ENCODE measurements at regions not wholly inside any gene's neighbourhood (a gene's known extent, or its start where the extent isn't known, plus 50 kb on each side); places are given as distances from the start of the nearest gene placed in this dataset.
"Not testable (repeated sequence)": the region's sequence is repeated elsewhere in the genome, so short reads cannot be mapped to it uniquely, and the experiment has no call there.

DNA sequence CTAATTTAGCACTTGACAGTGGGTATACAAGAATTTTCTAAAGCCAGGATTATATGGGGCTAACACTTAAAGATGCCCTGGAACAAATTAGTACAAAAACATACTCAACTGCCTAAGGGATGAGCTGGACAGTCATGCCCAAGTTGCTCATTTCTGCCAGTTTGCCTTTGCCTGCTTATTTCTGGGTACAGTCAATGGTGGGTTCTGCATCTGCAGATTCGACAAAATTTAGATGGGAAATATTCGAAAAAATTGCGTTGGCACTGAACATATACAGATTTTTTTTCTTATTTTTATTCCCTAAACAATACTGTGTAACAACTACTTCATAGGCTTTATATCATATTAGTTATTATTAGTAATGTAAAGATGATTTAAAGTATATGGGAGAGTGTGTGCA is 591.9 kb downstream of the EPM2A start:
- DNase-seq, result no peak

DNA sequence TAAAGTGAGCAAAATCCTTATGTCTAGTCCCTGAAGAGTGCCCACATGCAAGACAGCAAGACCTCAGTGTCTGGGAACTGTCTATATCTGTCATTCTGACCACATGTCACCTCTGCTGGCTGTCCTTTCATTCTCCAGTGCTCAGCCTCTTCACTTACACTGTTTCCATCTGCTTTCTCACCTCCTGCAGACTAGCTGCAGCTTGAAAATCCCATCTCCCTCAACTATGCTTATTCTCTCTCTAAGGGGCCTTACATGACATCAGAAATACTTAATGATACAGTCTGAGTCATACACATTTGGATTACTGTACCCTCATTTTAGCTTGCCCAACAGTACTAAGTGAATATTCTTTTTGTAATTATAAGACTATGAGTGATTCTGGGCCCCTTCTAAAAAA is 587.8 kb downstream of the EPM2A start:
- DNase-seq, result no peak

DNA sequence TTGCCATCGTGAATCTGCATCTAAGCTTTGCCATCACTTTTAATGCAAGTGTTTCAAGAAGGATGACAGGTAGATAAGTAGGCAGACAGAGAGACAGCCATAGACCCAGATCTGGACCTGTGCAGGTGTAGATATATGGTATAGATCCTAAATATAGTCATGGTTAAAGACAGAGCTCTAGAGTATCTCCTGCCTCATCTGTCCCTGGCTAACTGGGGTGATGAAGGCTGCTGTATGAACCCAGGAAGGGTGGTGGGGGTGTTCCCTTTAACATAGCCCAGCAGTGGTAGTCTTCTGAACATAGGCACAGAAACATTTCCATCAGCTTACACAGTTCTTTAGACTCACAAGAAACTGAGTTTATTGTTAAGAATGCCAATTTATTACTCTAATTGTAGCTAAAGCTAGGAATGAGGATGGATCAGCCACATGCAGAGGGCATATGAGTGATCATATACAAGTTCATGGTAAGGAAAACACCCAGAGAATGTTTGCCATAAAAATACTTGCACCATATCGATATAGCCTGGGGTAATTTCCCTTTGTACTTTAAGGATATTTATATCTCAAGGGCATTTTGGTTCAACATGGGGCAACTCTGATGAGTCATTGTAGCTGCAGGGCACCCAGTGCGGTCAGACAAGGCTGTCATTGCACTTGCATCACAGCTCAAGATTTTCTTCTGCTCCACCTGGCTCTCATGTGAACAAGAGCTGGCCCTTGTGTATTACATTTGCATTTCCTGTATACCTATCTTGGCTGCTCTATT is 587.2 kb downstream of the EPM2A start:
- DNase-seq, result no peak

DNA sequence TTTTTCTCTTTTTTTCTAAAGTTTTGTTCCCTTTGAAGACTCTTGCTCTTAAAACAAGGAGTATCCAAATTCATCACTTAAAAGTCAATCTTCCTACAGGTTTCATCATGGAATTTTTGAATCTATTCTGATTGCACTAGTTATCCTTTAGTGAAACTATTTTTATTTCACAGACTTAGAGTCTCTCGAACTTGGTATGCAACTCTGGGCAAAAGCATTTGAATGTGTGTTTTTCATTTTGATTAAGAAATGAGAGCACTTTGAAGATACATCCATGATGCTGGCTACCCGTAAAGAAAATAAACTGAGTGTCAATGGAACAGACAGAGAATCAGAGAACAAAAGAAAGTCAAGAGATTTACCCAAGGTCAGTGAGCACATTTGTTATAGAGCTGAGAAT is 586.5 kb downstream of the EPM2A start:
- DNase-seq, result no peak

DNA sequence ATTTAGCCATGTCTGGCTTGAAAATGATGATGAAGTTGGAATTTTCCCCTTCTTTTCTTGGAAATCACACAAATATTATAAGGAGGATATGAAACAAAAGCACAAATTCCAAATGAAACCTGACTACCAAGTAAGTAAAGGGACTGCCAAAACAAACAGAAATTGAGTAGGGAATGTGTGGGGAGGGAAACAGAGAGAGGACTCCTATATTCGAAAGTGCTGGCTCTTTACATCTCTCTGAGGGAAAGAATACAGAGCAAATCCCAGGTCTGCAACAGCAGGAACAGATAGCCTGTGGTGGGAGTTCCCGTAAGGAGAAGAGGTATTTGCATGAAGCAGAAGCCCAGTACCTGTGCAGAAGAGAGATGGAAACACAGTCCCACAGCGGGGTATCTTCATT is 583.7 kb downstream of the EPM2A start:
- DNase-seq, result no peak

DNA sequence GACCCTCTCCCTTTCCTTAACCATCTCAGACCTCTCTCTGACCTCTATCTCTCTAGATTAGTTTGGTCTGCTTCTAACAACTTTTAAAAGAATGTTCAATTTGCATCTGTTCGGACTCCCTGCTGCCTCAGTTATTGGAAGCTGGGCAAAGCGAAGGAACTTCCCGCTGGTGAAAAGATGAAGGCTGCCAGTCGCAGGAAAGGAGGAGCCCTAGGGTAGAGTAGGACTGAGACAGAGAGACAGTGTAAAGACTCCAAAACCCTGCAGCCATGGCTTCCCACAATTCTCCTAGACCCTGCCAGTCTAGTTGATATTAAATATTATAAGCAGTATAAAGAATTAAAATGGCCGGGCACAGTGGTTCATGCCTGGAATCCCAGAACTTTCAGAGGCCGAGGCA is 581.8 kb downstream of the EPM2A start:
- no peak for DNase-seq

DNA sequence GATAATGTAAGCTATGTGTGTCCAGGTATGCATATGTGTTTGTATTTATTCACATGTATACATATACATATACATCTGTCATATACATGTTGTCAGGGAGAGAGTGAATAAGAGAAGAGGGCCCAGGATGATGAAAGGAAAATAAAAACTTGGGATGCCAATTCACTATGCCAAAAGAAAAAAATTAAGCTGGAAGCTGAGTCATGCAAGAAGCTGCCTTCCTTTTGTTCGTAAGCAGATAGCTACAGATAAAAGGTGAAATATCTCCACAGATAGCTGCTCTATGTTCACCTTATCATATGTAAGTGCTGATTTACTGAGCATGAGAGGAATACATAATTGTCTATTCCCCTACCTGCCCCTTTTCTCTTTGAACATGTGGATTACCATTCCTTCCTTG is 579.9 kb downstream of the EPM2A start:
- DNase-seq, result no peak

DNA sequence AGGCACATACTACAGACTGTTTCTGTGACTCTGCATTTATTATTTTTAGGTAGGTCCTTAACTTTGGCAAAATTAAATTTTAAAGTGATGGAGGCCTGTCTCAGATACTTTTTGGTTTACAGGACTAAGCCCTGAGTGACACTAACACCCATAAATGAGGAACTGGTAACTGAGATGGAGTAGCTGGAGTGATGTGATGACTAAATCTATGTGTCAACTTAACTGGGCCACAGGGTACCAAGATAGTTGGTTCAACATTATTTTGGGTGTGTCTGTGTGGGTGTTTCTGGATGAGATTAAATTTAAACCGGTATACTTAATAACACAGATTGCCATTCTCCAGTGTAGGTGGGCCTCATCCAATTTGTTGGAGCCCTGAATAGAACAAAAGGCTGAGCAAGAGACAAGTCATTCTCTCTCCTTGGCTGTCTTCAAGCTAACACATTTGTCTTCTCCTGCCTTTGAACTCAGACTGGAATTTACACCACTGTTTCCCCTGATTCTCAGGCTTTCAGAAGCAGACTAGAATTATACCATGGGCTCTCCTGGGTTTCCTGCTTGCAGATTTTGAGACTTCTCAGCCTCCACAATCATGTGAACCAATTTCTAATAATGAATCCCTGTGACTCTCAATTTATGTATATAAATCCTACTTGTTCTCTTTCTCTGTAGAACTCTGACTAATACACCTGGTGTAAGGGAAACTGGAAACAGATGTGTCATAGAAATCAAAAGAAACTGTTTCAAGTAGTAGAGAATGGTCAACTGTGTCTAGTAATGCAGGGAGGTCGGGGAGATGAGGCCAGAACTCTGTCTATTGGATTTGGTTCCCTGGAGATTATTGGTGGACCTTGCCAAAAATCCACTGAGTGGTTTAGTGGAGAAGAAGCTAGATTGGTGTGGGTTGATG is 579.2 kb downstream of the EPM2A start:
- no peak for DNase-seq

DNA sequence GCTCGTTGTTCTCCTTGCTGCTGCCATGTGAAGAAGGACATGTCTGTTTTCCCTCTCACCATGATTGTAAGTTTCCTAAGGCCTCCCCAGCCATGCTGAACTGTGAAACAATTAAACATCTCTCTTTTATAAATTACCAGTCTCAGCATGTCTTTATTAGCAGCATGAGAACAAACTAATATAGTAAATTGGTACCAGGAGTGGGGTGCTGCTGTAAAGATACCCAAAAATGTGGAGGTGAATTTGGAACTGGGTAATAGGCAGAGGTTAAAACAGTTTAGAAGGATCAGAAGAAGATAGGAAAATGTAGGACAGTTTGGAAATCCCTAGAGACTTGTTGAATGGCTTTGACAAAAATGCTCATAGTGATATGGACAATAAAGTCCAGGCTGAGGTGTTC is 576.7 kb downstream of the EPM2A start:
- DNase-seq, result not testable (repeated sequence)

DNA sequence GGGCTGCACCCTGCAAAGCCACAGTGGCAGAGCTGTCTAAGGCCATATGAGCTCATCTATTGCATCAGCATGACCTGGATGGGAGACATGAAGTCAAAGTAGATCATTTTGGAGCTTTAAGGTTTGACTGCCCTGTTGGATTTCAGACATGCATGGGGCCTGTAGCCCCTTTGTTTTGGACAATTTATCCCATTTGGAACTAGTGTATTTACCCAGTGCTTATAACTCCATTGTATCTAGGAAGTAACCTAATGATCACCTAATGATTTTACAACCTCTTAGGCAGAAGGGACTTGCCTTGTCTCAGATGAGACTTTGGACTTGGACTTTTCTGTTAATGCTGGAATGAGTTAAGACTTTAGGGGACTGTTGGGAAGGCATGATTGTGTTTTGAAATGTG is 575.4 kb downstream of the EPM2A start:
- no peak for DNase-seq

DNA sequence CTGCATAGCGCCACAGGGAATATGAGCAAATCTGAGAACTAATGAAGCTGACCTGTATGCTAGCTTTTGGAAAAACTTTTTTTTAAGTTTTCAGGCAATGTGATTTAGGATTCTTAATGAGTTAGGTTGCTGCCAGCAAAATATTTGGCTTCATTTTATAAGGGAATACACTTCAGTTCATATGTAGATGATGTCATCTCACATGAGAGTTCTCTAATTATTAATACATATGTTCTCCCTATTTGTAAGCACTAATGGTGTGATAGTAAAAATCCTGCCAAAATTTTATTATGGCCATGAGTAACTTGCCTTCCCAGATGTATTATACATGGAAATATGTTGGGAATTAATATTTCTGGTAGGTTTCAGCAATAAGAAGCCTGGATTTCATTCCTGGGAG is 573.8 kb downstream of the EPM2A start:
- DNase-seq, result no peak

DNA sequence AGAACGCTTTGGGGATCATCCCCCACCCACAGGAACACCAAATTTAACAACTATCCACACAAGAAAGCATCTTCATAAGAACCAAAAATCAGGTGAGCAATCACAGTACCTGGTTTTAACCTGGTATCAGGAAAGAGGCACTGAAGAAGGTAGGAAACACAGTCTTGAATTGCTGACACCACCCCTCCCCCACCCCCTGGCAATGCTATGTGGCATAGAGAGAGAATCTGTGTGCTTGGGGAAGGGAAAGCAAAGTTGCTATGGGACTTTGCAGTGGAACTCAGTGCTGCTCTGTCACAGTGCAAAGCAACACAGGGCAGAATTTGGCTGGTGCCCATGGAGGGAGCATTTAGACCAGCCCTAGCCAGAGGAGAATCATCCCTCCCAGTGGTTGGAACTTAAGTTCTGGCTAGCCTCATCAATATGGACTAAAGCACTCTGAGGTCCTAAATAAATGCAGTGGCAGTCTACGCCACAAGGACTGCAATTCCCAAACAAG is 565.5 kb downstream of the EPM2A start:
- no peak for DNase-seq

DNA sequence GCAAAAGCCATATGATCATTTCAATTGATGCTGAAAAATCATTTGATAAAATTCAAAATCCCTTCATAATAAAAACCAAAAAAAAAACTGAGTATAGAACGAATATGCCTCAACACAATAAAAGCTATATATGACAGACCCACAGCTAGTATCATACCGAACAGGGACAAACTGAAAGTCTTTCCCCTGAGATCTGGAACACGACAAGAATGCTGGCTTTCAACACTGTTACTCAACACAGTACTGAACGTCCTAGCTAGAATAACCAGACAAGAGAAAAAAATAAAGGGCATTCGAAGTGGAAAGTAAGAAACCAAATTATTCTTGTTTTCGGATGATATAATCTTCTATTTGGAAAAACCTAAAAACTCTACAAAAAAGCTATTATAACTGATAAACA is 559.9 kb downstream of the EPM2A start:
- no peak for DNase-seq

DNA sequence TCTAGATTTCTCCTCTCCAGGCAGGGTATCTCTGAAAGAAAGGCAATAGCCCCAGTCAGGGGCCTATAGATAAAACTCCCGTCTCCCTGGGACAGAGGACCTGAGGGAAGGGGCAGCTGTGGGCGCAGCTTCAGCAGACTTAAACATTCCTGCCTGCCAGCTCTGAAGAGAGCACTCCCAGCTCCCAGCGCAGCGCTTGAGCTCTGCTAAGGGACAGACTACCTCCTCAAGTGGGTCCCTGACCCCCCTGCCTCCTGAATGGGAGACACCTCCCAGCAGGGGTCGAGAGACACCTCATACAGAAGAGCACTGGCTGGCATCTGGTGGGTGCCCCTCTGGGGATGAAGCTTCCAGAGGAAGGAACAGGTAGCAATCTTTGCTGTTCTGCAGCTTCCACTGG is 556.9 kb downstream of the EPM2A start:
- no peak for DNase-seq

DNA sequence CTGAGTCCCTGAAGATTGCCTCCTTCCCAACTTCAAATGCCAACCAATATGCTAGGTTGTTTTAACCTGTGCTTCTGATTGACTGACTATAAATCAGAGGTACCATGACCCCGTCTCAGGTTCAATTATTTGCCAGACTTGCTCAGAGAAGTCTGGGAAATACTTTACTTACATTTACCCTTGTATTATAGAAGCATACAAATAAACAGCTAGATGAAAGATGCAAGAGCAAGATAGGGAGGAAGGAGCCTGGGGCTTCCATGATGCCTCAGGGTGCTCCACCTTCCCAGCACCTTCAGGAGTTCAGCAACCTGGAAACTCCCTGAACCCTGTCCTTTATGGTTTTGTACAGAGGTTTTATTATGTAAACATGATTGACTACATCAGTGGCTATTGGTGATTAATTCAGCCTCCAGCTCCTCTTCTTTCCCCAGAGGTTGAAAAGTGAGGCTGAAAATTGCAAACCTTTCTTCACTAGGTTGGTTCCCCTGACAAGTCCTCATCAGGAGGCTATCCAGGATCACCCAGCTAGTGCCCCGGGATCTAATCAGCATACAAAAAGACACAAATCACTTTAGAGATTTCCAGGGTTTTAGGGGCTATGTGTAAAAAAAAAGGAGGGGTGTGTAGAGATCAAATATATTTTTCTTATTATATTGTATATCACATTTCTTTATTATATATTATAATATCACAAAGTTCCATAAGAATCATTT is 547.7 kb downstream of the EPM2A start:
- no peak for DNase-seq

DNA sequence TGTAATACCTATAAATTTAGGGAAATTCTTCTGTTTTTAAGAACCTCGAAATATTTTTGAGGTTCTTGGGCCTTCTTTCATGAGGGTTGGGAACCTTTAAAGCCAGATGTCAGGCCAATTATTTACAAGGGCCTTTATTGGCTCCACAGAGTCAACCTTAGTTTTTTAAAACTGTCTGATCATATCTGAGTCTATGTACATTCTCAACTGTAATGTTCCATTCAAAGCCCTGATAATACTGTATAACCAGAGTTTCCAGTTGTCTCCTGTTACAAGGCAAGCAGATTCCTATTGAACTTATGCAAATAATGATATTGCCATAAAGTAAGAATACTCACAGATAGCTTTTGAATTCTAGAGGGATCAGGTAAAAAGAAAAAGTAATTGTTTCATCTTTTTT is 545.5 kb downstream of the EPM2A start:
- no peak for DNase-seq

DNA sequence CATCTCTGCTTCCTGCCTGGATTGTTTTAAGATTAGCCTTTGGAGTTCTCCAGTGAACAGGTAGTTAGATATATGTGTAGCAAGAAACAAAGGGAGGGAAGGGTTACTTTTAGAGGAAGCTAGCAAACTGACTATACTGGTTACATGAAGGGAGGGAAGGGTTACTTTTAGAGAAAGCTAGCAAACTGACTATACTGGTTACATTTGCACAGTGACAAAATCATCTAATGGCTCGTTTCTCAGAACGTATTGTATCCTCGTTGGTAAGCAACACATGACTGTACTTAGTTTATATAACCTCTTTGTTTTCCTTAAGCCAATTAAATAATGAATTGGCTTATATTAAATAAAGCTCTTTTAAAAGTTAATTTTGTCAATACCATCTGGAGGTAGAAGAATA is 540.9 kb downstream of the EPM2A start:
- no peak for DNase-seq

DNA sequence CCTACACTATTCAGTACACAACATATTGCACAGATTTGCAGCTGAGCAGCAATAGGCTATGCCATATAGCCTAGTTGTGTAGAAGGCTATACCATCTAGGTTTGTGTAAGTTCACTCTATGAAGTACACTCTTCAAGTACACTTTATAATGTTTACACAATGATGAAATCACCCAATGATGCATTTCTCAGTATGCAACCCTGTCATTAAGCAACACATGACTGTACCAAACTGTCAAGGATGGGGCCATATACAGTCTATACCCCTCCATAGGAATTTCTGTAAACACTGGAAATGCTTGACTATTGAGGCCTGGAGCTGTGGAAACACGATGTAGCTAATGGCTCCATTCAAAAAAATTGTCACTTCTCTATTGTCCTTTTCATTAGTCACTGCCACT is 535.4 kb downstream of the EPM2A start:
- no peak for DNase-seq

DNA sequence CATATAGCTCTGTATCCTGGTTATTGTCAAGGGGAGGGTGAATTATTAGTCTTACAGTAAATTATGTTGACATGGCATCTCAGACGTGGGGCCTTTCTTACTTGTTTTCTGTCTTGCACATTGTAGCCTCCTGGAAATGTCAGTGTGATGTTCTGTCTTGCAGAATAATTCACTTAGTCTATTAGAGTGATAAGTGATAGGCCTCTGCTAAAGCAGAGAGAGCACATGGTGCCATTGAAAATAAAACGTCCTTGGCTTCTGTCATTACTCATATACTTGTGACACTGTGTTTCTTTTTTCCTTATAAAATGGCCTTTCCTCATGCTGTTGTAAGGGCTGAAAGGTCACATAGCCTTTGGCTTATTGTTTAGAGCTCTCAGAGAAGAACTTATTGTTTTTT is 531.0 kb downstream of the EPM2A start:
- no peak for DNase-seq

DNA sequence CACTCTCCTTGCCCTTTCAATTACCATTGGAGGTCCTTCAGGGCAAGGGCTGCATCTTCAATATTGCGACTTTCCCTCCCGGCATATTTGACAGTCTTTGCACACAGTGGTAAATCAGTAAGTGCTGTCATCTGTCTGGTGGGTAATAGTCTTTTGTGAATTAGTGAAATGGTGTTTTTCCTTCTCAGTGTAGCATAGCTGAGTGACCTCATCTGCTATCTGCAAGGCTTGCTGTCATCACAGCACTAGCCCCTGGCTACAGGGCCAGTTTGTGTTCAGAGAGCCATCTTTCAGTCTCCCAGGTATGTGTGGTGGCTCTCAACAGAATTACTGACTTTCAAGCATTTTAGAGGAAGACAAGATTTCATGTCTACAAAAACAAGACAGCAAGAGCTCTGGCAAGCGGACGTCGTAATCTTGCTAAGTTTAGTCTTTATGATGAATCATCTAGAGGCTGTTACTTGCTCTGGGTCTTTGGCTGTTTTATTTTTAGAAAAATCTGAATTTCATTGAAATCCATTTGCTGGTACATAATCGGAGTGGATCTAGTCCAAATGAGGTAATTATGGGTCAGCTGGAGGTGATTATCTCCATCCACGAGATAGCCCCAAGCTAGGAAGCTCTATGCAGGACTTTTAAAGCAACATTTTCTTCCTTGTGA is 528.9 kb downstream of the EPM2A start:
- DNase-seq, result no peak

DNA sequence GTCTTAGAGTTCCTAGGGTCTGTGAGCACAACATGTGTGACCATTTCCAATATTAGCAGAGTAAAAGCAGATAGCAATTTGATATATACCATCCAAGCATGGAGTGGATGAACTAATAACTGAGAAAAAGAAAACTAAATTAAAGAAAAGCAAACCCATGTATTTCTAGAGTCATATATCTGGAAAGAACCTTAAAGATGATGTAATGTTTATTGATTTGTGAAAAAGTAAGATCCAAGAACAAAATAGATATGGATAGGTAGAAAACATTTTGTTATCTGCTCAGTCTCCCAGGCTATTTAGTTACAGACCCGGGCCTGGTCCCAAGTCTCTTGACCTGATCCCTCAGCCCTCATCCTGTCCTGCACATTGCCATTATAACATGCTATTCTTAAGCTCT is 526.8 kb downstream of the EPM2A start:
- DNase-seq, result no peak

DNA sequence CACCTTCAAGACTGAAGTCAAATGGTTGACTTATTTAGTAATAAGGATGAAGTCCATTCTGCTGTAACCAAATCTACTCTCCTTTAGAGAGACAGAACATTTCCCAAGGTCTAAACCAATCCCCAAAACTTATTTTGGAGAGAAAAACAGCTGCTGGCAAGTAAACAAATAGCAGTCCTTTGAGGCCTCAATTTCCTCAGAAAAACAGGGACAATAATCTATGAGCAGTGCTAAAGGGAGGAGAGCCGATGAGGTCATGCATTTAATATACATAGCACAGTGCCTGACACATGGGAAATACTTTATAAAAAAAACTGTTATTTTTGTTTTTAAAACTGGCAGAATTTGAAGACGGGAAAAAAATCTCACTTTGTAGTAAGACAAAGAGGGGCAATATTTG is 526.0 kb downstream of the EPM2A start:
- DNase-seq, result no peak

DNA sequence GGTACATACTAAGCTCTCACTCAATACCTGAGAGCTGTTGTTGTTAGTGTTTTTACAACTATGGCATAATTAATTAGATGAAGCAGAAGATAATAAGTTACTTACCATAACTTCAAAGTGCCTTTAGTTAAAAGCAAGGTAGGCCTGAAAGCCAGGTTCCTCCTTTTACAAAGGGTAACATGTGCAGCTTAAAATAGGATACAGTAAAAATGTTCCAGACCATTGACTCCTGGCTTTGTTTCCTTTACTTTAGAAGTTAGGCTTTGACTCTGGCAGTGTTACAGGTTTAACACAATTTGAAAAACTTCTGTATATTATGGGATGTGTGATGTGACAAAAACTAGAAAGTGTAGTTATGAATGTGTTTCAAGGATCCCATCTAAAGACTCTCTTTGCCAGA is 522.5 kb downstream of the EPM2A start:
- no peak for DNase-seq

All from activated CD4-positive, alpha-beta T cell treated with anti-CD3 and anti-CD28 coated beads for 4 hours (primary cell).